GM19468 (cell line): ENCODE measurements at regions not wholly inside any gene's neighbourhood (a gene's known extent, or its start where the extent isn't known, plus 50 kb on each side); places are given as distances from the start of the nearest gene placed in this dataset.

Source experiments
- ATAC-seq: cut with Tn5 transposase; IDR thresholded peaks from one replicate; pipeline ENCODE4 v1.9.1; 2021; ENCODE audit warnings: mild to moderate bottlenecking, moderate library complexity, moderate number of reproducible peaks; ENCODE audit not compliant: unreplicated experiment; ENCODE audit errors: extremely low read depth

GRCh38 chr3:16658004-16658924 is 53.0 kb upstream of the DAZL start:
- ATAC-seq, result no peak

- ATAC-seq, result no peak
Measured at GRCh38 chr3:16658925-16659793, 53.9 kb upstream of the DAZL start.

- ATAC-seq, result no peak
Measured at GRCh38 chr3:16663854-16664712, 58.9 kb upstream of the DAZL start.

GRCh38 chr3:16665282-16665741 is 60.1 kb upstream of the DAZL start:
- ATAC-seq, result no peak

- no peak for ATAC-seq
Measured at GRCh38 chr3:16666206-16666605, 61.0 kb upstream of the DAZL start.

GRCh38 chr3:16667633-16668032 is 62.4 kb upstream of the DAZL start:
- ATAC-seq, result no peak

- no peak for ATAC-seq
Measured at GRCh38 chr3:16668776-16669545, 63.7 kb upstream of the DAZL start.

- ATAC-seq, result no peak
Measured at GRCh38 chr3:16670191-16670590, 65.0 kb upstream of the DAZL start.

- ATAC-seq, result no peak
Measured at GRCh38 chr3:16671690-16672089, 66.5 kb upstream of the DAZL start.

GRCh38 chr3:16673530-16673929 is 68.3 kb upstream of the DAZL start:
- no peak for ATAC-seq

GRCh38 chr3:16675805-16676204 is 70.6 kb upstream of the DAZL start:
- ATAC-seq, result no peak

GRCh38 chr3:16686679-16687078 is 81.5 kb upstream of the DAZL start:
- ATAC-seq, result no peak

GRCh38 chr3:16687221-16687620 is 82.0 kb upstream of the DAZL start:
- no peak for ATAC-seq

GRCh38 chr3:16692486-16693344 is 87.5 kb upstream of the DAZL start:
- no peak for ATAC-seq

GRCh38 chr3:16693820-16694219 is 88.6 kb upstream of the DAZL start:
- ATAC-seq, result no peak

GRCh38 chr3:16695710-16696109 is 90.5 kb upstream of the DAZL start:
- ATAC-seq, result no peak

- ATAC-seq, result no peak
Measured at GRCh38 chr3:16697443-16698147, 92.4 kb upstream of the DAZL start.

GRCh38 chr3:16700651-16701050 is 95.4 kb upstream of the DAZL start:
- ATAC-seq, result no peak
